Esophagus muscularis mucosa (tissue), 4 donors: ENCODE measurements at regions not wholly inside any gene's neighbourhood (a gene's known extent, or its start where the extent isn't known, plus 50 kb on each side); places are given as distances from the start of the nearest gene placed in this dataset.
"Not testable (repeated sequence)": the region's sequence is repeated elsewhere in the genome, so short reads cannot be mapped to it uniquely, and the experiment has no call there.

Experiments used
- DNase-seq: peaks from one replicate; pipeline ENCODE4 v3.0.0-alpha.2; 2017; ENCODE audit errors: extremely low spot score
- H3K27ac ChIP-seq, 4 donors: fragments of 200-600 bp; sonication (generic); replicated peaks in 1 of 4; 1 replicate in 3 of 4; 2 replicates in 1 of 4; pipeline ENCODE4 v1.5.1; 2016 to 2019; ENCODE audit warnings: mild to moderate bottlenecking in 1 of 4
- H3K27me3 ChIP-seq, 4 donors: fragments of 200-600 bp; sonication (generic); one replicate each; pipeline versions ENCODE4 v1.5.1 to v1.6.0; 2016 to 2019
- H3K36me3 ChIP-seq, 4 donors: fragments of 200-600 bp; sonication (generic); one replicate each; pipeline ENCODE4 v1.5.1; 2016 to 2019
- H3K4me1 ChIP-seq, 4 donors: fragments of 200-600 bp; sonication (generic); one replicate each; pipeline ENCODE4 v1.5.1; 2016 to 2019
- H3K4me3 ChIP-seq, 4 donors: fragments of 200-600 bp; sonication (generic); 1 replicate in 2 of 4; 2 replicates in 2 of 4; pipeline ENCODE4 v1.5.1; 2016 to 2019; ENCODE audit warnings: mild to moderate bottlenecking in 4 of 4, moderate library complexity in 1 of 4
- H3K9me3 ChIP-seq, 4 donors: fragments of 200-600 bp; sonication (generic); 1 replicate in 3 of 4; 2 replicates in 1 of 4; pipeline ENCODE4 v1.5.1; 2016 to 2019
- CTCF ChIP-seq, 3 experiments: fragments of 200-600 bp in 2 of 3; fragments of 450-650 bp in 1 of 3; sonication (generic) in 2 of 3; IDR thresholded peaks; one replicate each; pipeline ENCODE4 v1.5.1; 2017 to 2019; ENCODE audit warnings: antibody characterized with exemption in 3 of 3, mild to moderate bottlenecking in 2 of 3, moderate library complexity in 1 of 3
- EP300 ChIP-seq: sonication (generic); formaldehyde crosslinking; IDR thresholded peaks from one replicate; pipeline ENCODE4 v1.6.1; 2017; ENCODE audit warnings: antibody characterized with exemption
- POLR2A ChIP-seq: fragments of 450-650 bp; IDR thresholded peaks from one replicate; pipeline ENCODE4 v1.6.1; 2017; ENCODE audit warnings: antibody characterized with exemption, moderate library complexity, mild to moderate bottlenecking, low read depth
- POLR2AphosphoS5 ChIP-seq, 2 donors: sonication (generic); formaldehyde crosslinking; IDR thresholded peaks; one replicate each; pipeline ENCODE4 v1.6.1; 2017; ENCODE audit warnings: antibody characterized with exemption in 2 of 2
- WGBS: methylation state at CpG from one replicate; pipeline ENCODE4 v1.1.5; 2018; 5-methylcytosine and 5-hydroxymethylcytosine counted together
- intact Hi-C: fragments of 100-400 bp; cut with DNase I; formaldehyde crosslinking; loops from one replicate; pipeline ENCODE4 v1.15.1; 2023

DNA sequence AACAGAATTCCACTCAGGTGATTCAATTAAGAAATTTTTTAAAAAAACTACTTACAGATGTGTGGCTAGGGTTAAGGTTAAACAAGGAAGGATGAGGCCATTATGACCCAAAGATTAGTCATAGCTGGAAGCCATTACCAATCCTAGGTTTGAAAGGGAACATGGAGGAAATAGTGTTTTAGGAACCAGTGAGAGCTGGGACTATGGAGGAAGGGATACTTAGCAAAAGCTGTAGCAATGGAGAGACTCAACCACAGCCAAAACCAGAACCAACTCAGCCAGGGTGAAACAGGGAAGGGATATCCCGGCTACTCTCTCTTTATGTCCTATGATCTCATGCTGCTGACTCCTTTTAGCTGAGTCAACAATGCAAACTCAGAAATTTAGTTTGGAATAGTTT lies 148.6 kb upstream of the CNKSR2 start:
- intact Hi-C loops, result no loop called here

GRCh38 chrX:21228974-21229373 lies 145.2 kb upstream of the CNKSR2 start:
- H3K9me3 ChIP-seq, result peaks cover 0 to 12% (median 0%) of the 10 kb centered on the region in 4 donors
- H3K27me3 ChIP-seq, intact Hi-C loops, H3K4me3 ChIP-seq, H3K36me3 ChIP-seq, H3K4me1 ChIP-seq, DNase-seq, H3K27ac ChIP-seq: not testable (repeated sequence)
- WGBS, result 84% methylated on average over 3 of the region's 3 CpGs

More for the DNA sequence above, 148.6 kb upstream of the CNKSR2 start:
- H3K4me1 ChIP-seq, result no peaks in the 10 kb centered on the region
- H3K9me3 ChIP-seq, result no peaks in the 10 kb centered on the region
- H3K27ac ChIP-seq, result no peak overlapping the region
- no peak for DNase-seq
- H3K36me3 ChIP-seq, result no peaks in the 10 kb centered on the region
- no peak overlapping the region for H3K4me3 ChIP-seq
- TF ChIP-seq EP300 (no peak), CTCF (IDR thresholded peaks at IDR 0.05) (no peak), POLR2AphosphoS5 (IDR thresholded peaks at IDR 0.05) (no peak), POLR2A (no peak)
- 79% methylated on average over 1 of the region's 1 CpG for WGBS
- no peaks in the 10 kb centered on the region for H3K27me3 ChIP-seq

GRCh38 chrX:21255032-21255618 lies 119.1 kb upstream of the CNKSR2 start:
- Histone ChIP-seq H3K9me3 (no peaks in the 10 kb centered on the region), H3K4me3 (no peak overlapping the region), H3K27me3 (no peaks in the 10 kb centered on the region), H3K36me3 (no peaks in the 10 kb centered on the region), H3K27ac (no peak overlapping the region), H3K4me1 (no peaks in the 10 kb centered on the region)
- intact Hi-C loops, result no loop called here
- DNase-seq, result no peak
- WGBS, result 50% methylated on average over 3 of the region's 3 CpGs
- TF ChIP-seq POLR2A (no peak), CTCF (IDR thresholded peaks at IDR 0.05) (no peak), POLR2AphosphoS5 (IDR thresholded peaks at IDR 0.05) (no peak), EP300 (no peak)

GRCh38 chrX:21266949-21267348 lies 107.3 kb upstream of the CNKSR2 start:
- H3K4me1 ChIP-seq, result no peaks in the 10 kb centered on the region
- H3K9me3 ChIP-seq, result peaks cover 0 to 23% (median 0%) of the 10 kb centered on the region in 4 donors
- H3K4me3 ChIP-seq, result no peak overlapping the region
- WGBS, result 72% methylated on average over 1 of the region's 1 CpG
- TF ChIP-seq POLR2A (no peak), CTCF (IDR thresholded peaks at IDR 0.05) (no peak), POLR2AphosphoS5 (IDR thresholded peaks at IDR 0.05) (no peak), EP300 (no peak)
- H3K27me3 ChIP-seq, result no peaks in the 10 kb centered on the region
- DNase-seq, result no peak
- no peaks in the 10 kb centered on the region for H3K36me3 ChIP-seq
- intact Hi-C loops, result no loop called here
- no peak overlapping the region for H3K27ac ChIP-seq

DNA sequence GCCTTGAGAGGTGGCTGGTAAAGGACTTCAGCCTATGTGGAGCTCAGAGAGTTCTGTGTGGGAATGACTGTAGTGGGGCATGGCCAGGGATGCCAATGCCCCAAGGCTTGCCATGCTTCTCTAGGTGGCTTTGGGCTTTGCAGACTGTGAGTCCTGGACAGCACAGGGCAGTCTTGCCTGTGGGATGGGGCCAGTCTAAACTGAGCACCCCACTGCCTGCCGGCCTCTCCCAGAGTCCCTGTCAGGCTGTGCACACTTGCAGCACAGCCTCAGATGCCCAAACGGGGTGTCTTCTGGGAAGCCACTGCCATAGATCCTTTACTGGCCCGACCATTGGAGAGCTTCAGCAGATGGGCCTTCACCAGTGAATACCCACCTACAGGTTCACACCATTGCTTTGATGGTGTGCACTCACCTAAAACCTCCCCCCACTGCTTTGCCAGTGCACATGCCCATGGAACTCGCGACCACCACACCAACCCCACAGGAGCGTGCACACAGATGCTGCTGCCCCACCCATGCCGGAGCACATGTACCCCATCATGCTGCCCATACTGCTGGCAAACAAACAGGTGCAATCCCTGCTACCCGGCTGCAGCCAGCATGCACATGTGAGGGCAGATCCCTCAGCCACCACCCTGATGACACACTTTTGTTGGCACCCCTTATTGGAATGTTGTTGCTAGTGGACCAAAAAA lies 97.3 kb upstream of the CNKSR2 start:
- no peaks in the 10 kb centered on the region for H3K36me3 ChIP-seq
- no peak overlapping the region for H3K4me3 ChIP-seq
- intact Hi-C loops, result no loop called here
- 77% methylated on average over 6 of the region's 8 CpGs for WGBS
- no peak for TF ChIP-seq POLR2A
- H3K4me1 ChIP-seq, result no peaks in the 10 kb centered on the region
- H3K27ac ChIP-seq, result no peak overlapping the region
- H3K9me3 ChIP-seq, result no peaks in the 10 kb centered on the region
- H3K27me3 ChIP-seq, result no peaks in the 10 kb centered on the region
- DNase-seq, result no peak

- no peak for TF ChIP-seq POLR2A
- no peak for TF ChIP-seq POLR2AphosphoS5 (IDR thresholded peaks at IDR 0.05)
- no peak for TF ChIP-seq EP300
- TF ChIP-seq CTCF (IDR thresholded peaks at IDR 0.05), result no peak
- Histone ChIP-seq H3K27me3 (no peaks in the 10 kb centered on the region), H3K9me3 (no peaks in the 10 kb centered on the region), H3K4me1 (no peaks in the 10 kb centered on the region), H3K36me3 (no peaks in the 10 kb centered on the region), H3K4me3 (no peak overlapping the region), H3K27ac (no peak overlapping the region)
- 66% methylated on average over 2 of the region's 2 CpGs for WGBS
- no peak for DNase-seq
- intact Hi-C loops, result no loop called here
Measured at GRCh38 chrX:21289232-21289631, 85.0 kb upstream of the CNKSR2 start.
